Tibial nerve (tissue), 4 donors: ENCODE measurements at regions not wholly inside any gene's neighbourhood (a gene's known extent, or its start where the extent isn't known, plus 50 kb on each side); places are given as distances from the start of the nearest gene placed in this dataset.

Experiments
- DNase-seq, 2 donors: peaks; one replicate each; pipeline ENCODE4 v3.0.0-alpha.2; 2019; ENCODE audit warnings: low spot score in 2 of 2
- H3K27ac ChIP-seq, 4 donors: fragments of 200-600 bp; sonication (generic) in 3 of 4; one replicate each; pipeline ENCODE4 v1.5.1; 2017 to 2019; ENCODE audit warnings: mild to moderate bottlenecking in 1 of 4
- H3K27me3 ChIP-seq, 2 donors: fragments of 200-600 bp; sonication (generic) in 1 of 2; one replicate each; pipeline versions ENCODE4 v1.5.1 to v1.6.0; 2017 to 2019
- H3K36me3 ChIP-seq, 3 donors: fragments of 200-600 bp; sonication (generic); one replicate each; pipeline ENCODE4 v1.5.1; 2018 to 2019
- H3K4me1 ChIP-seq, 4 donors: fragments of 200-600 bp; sonication (generic) in 3 of 4; one replicate each; pipeline ENCODE4 v1.5.1; 2017 to 2019
- H3K4me3 ChIP-seq, 4 donors: fragments of 200-600 bp; sonication (generic) in 3 of 4; one replicate each; pipeline ENCODE4 v1.5.1; 2017 to 2019; ENCODE audit warnings: mild to moderate bottlenecking in 1 of 4, moderate library complexity in 1 of 4
- H3K9me3 ChIP-seq, 4 donors: fragments of 200-600 bp; sonication (generic) in 3 of 4; one replicate each; pipeline ENCODE4 v1.5.1; 2017 to 2019
- CTCF ChIP-seq, 5 experiments: fragments of 200-600 bp in 3 of 5; fragments of 450-650 bp in 2 of 5; sonication (generic) in 3 of 5; IDR thresholded peaks; one replicate each; pipeline ENCODE4 v1.5.1; 2016 to 2019; ENCODE audit warnings: antibody characterized with exemption in 5 of 5, mild to moderate bottlenecking in 3 of 5, moderate library complexity in 2 of 5
- EP300 ChIP-seq, 2 donors: sonication (generic); formaldehyde crosslinking; IDR thresholded peaks; one replicate each; pipeline ENCODE4 v1.6.1; 2017; ENCODE audit warnings: antibody characterized with exemption in 2 of 2, mild to moderate bottlenecking in 1 of 2
- POLR2A ChIP-seq, 2 donors: fragments of 450-650 bp; IDR thresholded peaks; one replicate each; pipeline ENCODE4 v1.6.1; 2017; ENCODE audit warnings: antibody characterized with exemption in 2 of 2, mild to moderate bottlenecking in 2 of 2, moderate library complexity in 2 of 2
- WGBS, 2 donors: methylation state at CpG; one replicate each; pipeline ENCODE4 v1.1.5; 2018; 5-methylcytosine and 5-hydroxymethylcytosine counted together

GRCh38 chr3:187610981-187611511, 59.1 kb downstream of the SST start:
- H3K27me3 ChIP-seq, result no peaks in the 10 kb centered on the region
- 4 to 9% methylated on average over 1 of the region's 1 CpG for WGBS, 2 donors
- H3K27ac ChIP-seq, result peak overlapping the region in 2 of 4 donors; percentile 38 to 72
- H3K4me1 ChIP-seq, result peaks cover 0 to 32% (median 12%) of the 10 kb centered on the region in 4 donors
- H3K4me3 ChIP-seq, result no peak overlapping the region
- peaks cover 0 to 4% (median 0%) of the 10 kb centered on the region in 4 donors for H3K9me3 ChIP-seq
- no peaks in the 10 kb centered on the region for H3K36me3 ChIP-seq
- no peak for TF ChIP-seq EP300 (IDR thresholded peaks at IDR 0.05)
- TF ChIP-seq POLR2A (IDR thresholded peaks at IDR 0.05), result no peak
- TF ChIP-seq CTCF (IDR thresholded peaks at IDR 0.05), result no peak
- DNase-seq, result no peak

GRCh38 chr3:187594272-187594671, 75.9 kb downstream of the SST start:
- Histone ChIP-seq H3K9me3 (no peaks in the 10 kb centered on the region), H3K27me3 (no peaks in the 10 kb centered on the region), H3K27ac (no peak overlapping the region), H3K4me3 (no peak overlapping the region), H3K4me1 (no peaks in the 10 kb centered on the region), H3K36me3 (no peaks in the 10 kb centered on the region)
- TF ChIP-seq EP300 (IDR thresholded peaks at IDR 0.05), result no peak
- no peak for TF ChIP-seq CTCF (IDR thresholded peaks at IDR 0.05)
- no peak for TF ChIP-seq POLR2A (IDR thresholded peaks at IDR 0.05)
- WGBS, 2 donors, result 38 to 63% methylated on average over 2 of the region's 2 CpGs
- no peak for DNase-seq

GRCh38 chr3:187593451-187593850, 76.7 kb downstream of the SST start:
- Histone ChIP-seq H3K9me3 (no peaks in the 10 kb centered on the region), H3K27ac (no peak overlapping the region), H3K4me3 (no peak overlapping the region), H3K27me3 (no peaks in the 10 kb centered on the region), H3K36me3 (no peaks in the 10 kb centered on the region), H3K4me1 (no peaks in the 10 kb centered on the region)
- TF ChIP-seq POLR2A (IDR thresholded peaks at IDR 0.05) (no peak), CTCF (IDR thresholded peaks at IDR 0.05) (no peak), EP300 (IDR thresholded peaks at IDR 0.05) (no peak)
- 69 to 77% methylated on average over 5 of the region's 5 CpGs for WGBS, 2 donors
- DNase-seq, result no peak

- H3K27ac ChIP-seq, result no peak overlapping the region
- 43 to 45% methylated on average over 10 of the region's 10 CpGs for WGBS, 2 donors
- H3K4me1 ChIP-seq, result no peaks in the 10 kb centered on the region
- no peaks in the 10 kb centered on the region for H3K36me3 ChIP-seq
- no peaks in the 10 kb centered on the region for H3K27me3 ChIP-seq
- no peak overlapping the region for H3K4me3 ChIP-seq
- DNase-seq, result no peak
- TF ChIP-seq POLR2A (IDR thresholded peaks at IDR 0.05) (no peak), EP300 (IDR thresholded peaks at IDR 0.05) (no peak), CTCF (IDR thresholded peaks at IDR 0.05) (no peak)
- no peaks in the 10 kb centered on the region for H3K9me3 ChIP-seq
Measured at GRCh38 chr3:187590861-187591576, 79.2 kb downstream of the SST start.

GRCh38 chr3:187587076-187587475, 83.1 kb downstream of the SST start:
- Histone ChIP-seq H3K27me3 (no peaks in the 10 kb centered on the region), H3K36me3 (no peaks in the 10 kb centered on the region), H3K4me3 (no peak overlapping the region), H3K27ac (no peak overlapping the region), H3K9me3 (no peaks in the 10 kb centered on the region), H3K4me1 (no peaks in the 10 kb centered on the region)
- TF ChIP-seq EP300 (IDR thresholded peaks at IDR 0.05) (no peak), POLR2A (IDR thresholded peaks at IDR 0.05) (no peak), CTCF (IDR thresholded peaks at IDR 0.05) (no peak)
- DNase-seq, result no peak
- WGBS, 2 donors, result 82 to 88% methylated on average over 4 of the region's 4 CpGs
